ENCODE measurements at regions not wholly inside any gene's neighbourhood (a gene's known extent, or its start where the extent isn't known, plus 50 kb on each side); places are given as distances from the start of the nearest gene placed in this dataset.

GRCh38 chr1:239817801-239818200 is 273.9 kb upstream of the FMN2 start:
- no peak overlapping the region for H3K23ac ChIP-seq (ENCODE audit: insufficient read length)
- POLR2A ChIA-PET (ENCODE audit: partially characterized antibody) = no interaction called here
- H2BK20ac ChIP-seq (ENCODE audit: low read length) = no peak overlapping the region
- H3K4me3 ChIP-seq (ENCODE audit: extremely low read depth in 1 of 4, insufficient read depth in 2 of 4, low read depth in 3 of 4, low read length in 4 of 4) = no peak overlapping the region
- H3K27me3 ChIP-seq (replicated peaks in 1 of 4; ENCODE audit: control insufficient read depth in 3 of 4, extremely low read depth in 1 of 4, insufficient read depth in 3 of 4, low read length in 3 of 4) = no peaks in the 10 kb centered on the region
- WGBS, 2 experiments (ENCODE audit: extremely low coverage in 1 of 2, insufficient coverage in 1 of 2, insufficient read length in 1 of 2, insufficient replicate concordance in 2 of 2, low coverage in 1 of 2, low lambda C conversion rate in 2 of 2, missing lambda C conversion rate in 1 of 2) = 94% methylated on average over 7 of the region's 7 CpGs; no CpG with 5 or more reads in 1 of the 2 experiments
- no peaks in the 10 kb centered on the region for H3K79me2 ChIP-seq (ENCODE audit: control insufficient read depth in 1 of 2, insufficient read depth in 2 of 2, low read length in 2 of 2)
- no peak overlapping the region for H3K9ac ChIP-seq (replicated peaks in 1 of 4; ENCODE audit: extremely low read depth in 1 of 4, low read depth in 3 of 4, low read length in 3 of 4)
- no peak overlapping the region for H2AFZ ChIP-seq (ENCODE audit: low read length)
- H3K23me2 ChIP-seq (ENCODE audit: low read depth, low read length) = no peaks in the 10 kb centered on the region
- no peak overlapping the region for H2AK5ac ChIP-seq (ENCODE audit: low read depth, low read length)
- 0 out of 2 replicates have a peak overlapping the region, but pooled peaks have one; percentile 18 for H2BK12ac ChIP-seq (ENCODE audit: low read depth, low read length)
- no peak overlapping the region for H3K56ac ChIP-seq (replicated peaks; ENCODE audit: insufficient read length, low read depth, low read length)
- H3K9me3 ChIP-seq (ENCODE audit: insufficient read depth in 2 of 2, low read depth in 1 of 2, low read length in 1 of 2) = no peaks in the 10 kb centered on the region
- no peak overlapping the region for H4K8ac ChIP-seq (ENCODE audit: extremely low read depth, insufficient read depth, low read length)
- no peaks in the 10 kb centered on the region for H3K36me3 ChIP-seq (ENCODE audit: control insufficient read depth in 2 of 4, insufficient read depth in 4 of 4, low read length in 3 of 4)
- H3K14ac ChIP-seq (ENCODE audit: insufficient read length) = no peak overlapping the region
- no peak overlapping the region for H3K4me2 ChIP-seq (ENCODE audit: insufficient read depth in 1 of 2, low read depth in 2 of 2, low read length in 2 of 2)
- H3K18ac ChIP-seq (ENCODE audit: extremely low read depth, low read length) = no peak overlapping the region
- H3K79me1 ChIP-seq (ENCODE audit: low read depth, low read length) = no peaks in the 10 kb centered on the region
- no peak overlapping the region for H4K5ac ChIP-seq (ENCODE audit: insufficient read length, low read depth, low read length)
- no peak overlapping the region for H3K4ac ChIP-seq (replicated peaks; ENCODE audit: insufficient read length, low read depth, low read length)
- FAIRE-seq (no peak), DNase-seq (ENCODE audit: low read depth in 1 of 2, low spot score in 2 of 2) (no peak)
- H2BK5ac ChIP-seq (ENCODE audit: low read depth, low read length) = no peak overlapping the region
- no peaks in the 10 kb centered on the region for H4K20me1 ChIP-seq (replicated peaks in 1 of 2; ENCODE audit: control insufficient read depth in 1 of 2, insufficient read depth in 2 of 2, low read length in 2 of 2)
- peaks cover 0 to 11% (median 8%) of the 10 kb centered on the region in 4 experiments; a peak in 5 of 7 replicates for H3K4me1 ChIP-seq (replicated peaks in 1 of 4; ENCODE audit: control insufficient read depth in 3 of 4, insufficient read depth in 4 of 4, low read length in 3 of 4)
- no peak overlapping the region for H3K27ac ChIP-seq (ENCODE audit: low read depth, low read length)
- no peak overlapping the region for H2BK15ac ChIP-seq (ENCODE audit: low read length)
- CTCF ChIA-PET (ENCODE audit: partially characterized antibody) = interaction anchor here (0.9 to 6.6 kb wide), 19 partner anchors 8 to 509 kb away, joined by 3 to 71 read pairs (median 4); no protein-coding TSS in a partner anchor
- H2BK120ac ChIP-seq (replicated peaks; ENCODE audit: low read depth, low read length) = no peak overlapping the region
- H4K91ac ChIP-seq (replicated peaks; ENCODE audit: insufficient read length, low read length) = no peak overlapping the region
- TF ChIP-seq TCF12 (IDR thresholded peaks at IDR 0.05; ENCODE audit: low read depth, low read length) (no peak), CREB1 (IDR thresholded peaks at IDR 0.05) (no peak), MAFK (IDR thresholded peaks at IDR 0.05; ENCODE audit: low read depth, low read length) (no peak), CBX5 (IDR thresholded peaks at IDR 0.05; ENCODE audit: low read depth, low read length) (no peak), CBX8 (IDR thresholded peaks at IDR 0.05; ENCODE audit: borderline replicate concordance, low read depth, low read length) (no peak), SP4 (IDR thresholded peaks at IDR 0.05; ENCODE audit: low read length) (no peak), BACH1 (IDR thresholded peaks at IDR 0.05; ENCODE audit: low read length) (no peak), JUN (IDR thresholded peaks at IDR 0.05; ENCODE audit: low read depth, low read length) (no peak), TEAD4 (IDR thresholded peaks at IDR 0.05; ENCODE audit: low read depth, low read length) (no peak), SIRT6 (IDR thresholded peaks at IDR 0.05; ENCODE audit: low read length) (no peak), EP300 (IDR thresholded peaks at IDR 0.05; ENCODE audit: borderline replicate concordance in 1 of 2, low read depth in 2 of 2, low read length in 2 of 2) (no peak), SAP30 (IDR thresholded peaks at IDR 0.05; ENCODE audit: insufficient read depth, insufficient replicate concordance, low read length) (no peak), SIN3A (conservative IDR thresholded peaks at IDR 0.05 in 1 of 2, IDR thresholded peaks at IDR 0.05 in 1 of 2; ENCODE audit: low read depth in 1 of 2, low read length in 2 of 2) (no peak)
- TF ChIP-seq, protein P1, sequence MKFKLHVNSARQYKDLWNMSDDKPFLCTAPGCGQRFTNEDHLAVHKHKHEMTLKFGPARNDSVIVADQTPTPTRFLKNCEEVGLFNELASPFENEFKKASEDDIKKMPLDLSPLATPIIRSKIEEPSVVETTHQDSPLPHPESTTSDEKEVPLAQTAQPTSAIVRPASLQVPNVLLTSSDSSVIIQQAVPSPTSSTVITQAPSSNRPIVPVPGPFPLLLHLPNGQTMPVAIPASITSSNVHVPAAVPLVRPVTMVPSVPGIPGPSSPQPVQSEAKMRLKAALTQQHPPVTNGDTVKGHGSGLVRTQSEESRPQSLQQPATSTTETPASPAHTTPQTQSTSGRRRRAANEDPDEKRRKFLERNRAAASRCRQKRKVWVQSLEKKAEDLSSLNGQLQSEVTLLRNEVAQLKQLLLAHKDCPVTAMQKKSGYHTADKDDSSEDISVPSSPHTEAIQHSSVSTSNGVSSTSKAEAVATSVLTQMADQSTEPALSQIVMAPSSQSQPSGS (IDR thresholded peaks at IDR 0.05; ENCODE audit: low read length) = no peak

Data from H1 (cell line).